ENCODE measurements at regions not wholly inside any gene's neighbourhood (a gene's known extent, or its start where the extent isn't known, plus 50 kb on each side); places are given as distances from the start of the nearest gene placed in this dataset.

GRCh38 chr5:101608322-101608721 is 687.8 kb downstream of the SLCO4C1 start:
- no peak for TF ChIP-seq CREB5 (CRISPR knock-in tag; IDR thresholded peaks at IDR 0.05; ENCODE audit: low read depth)
- TF ChIP-seq RARB (CRISPR knock-in tag; IDR thresholded peaks at IDR 0.05), result no peak
